ENCODE measurements at regions not wholly inside any gene's neighbourhood (a gene's known extent, or its start where the extent isn't known, plus 50 kb on each side); places are given as distances from the start of the nearest gene placed in this dataset.
"Not testable (repeated sequence)": the region's sequence is repeated elsewhere in the genome, so short reads cannot be mapped to it uniquely, and the experiment has no call there.

GRCh38 chr1:89436856-89437255, 73.0 kb downstream of the GBP6 start:
- no peak for DNase-seq

- not testable (repeated sequence) for DNase-seq
These were observed 74.4 kb downstream of the GBP6 start for GRCh38 chr1:89438301-89438700.

- DNase-seq = no peak
These were observed 77.1 kb downstream of the GBP6 start for GRCh38 chr1:89440911-89441310.

GRCh38 chr1:89444791-89445190, 79.8 kb upstream of the LRRC8B start:
- DNase-seq = no peak

GRCh38 chr1:89451011-89451410, 73.6 kb upstream of the LRRC8B start:
- DNase-seq = no peak

- DNase-seq = no peak
These were observed 71.3 kb upstream of the LRRC8B start for GRCh38 chr1:89453123-89453972.

GRCh38 chr1:89454845-89455521, 69.6 kb upstream of the LRRC8B start:
- DNase-seq = peak; percentile 64

- DNase-seq = no peak
These were observed 67.6 kb upstream of the LRRC8B start for GRCh38 chr1:89457046-89457445.

GRCh38 chr1:89459081-89459480, 65.5 kb upstream of the LRRC8B start:
- no peak for DNase-seq

- no peak for DNase-seq
These were observed 64.3 kb upstream of the LRRC8B start for GRCh38 chr1:89460325-89460724.

GRCh38 chr1:89462250-89462649, 62.4 kb upstream of the LRRC8B start:
- no peak for DNase-seq

GRCh38 chr1:89464008-89464407, 60.6 kb upstream of the LRRC8B start:
- no peak for DNase-seq

GRCh38 chr1:89465201-89465600, 59.4 kb upstream of the LRRC8B start:
- DNase-seq = no peak

GRCh38 chr1:89466307-89466930, 58.2 kb upstream of the LRRC8B start:
- no peak for DNase-seq

GRCh38 chr1:89472253-89472652, 52.4 kb upstream of the LRRC8B start:
- DNase-seq = no peak

- no peak for DNase-seq
These were observed 51.7 kb upstream of the LRRC8B start for GRCh38 chr1:89472886-89473417.

Data from NCI-H146 (cell line).